ENCODE measurements at regions not wholly inside any gene's neighbourhood (a gene's known extent, or its start where the extent isn't known, plus 50 kb on each side); places are given as distances from the start of the nearest gene placed in this dataset.

GRCh38 chr10:108453166-108453565 lies 1288.7 kb upstream of the SORCS1 start:
- TF ChIP-seq CTCF (conservative IDR thresholded peaks at IDR 0.05; ENCODE audit: low read depth in 2 of 2) (no peak), EZH2 (IDR thresholded peaks at IDR 0.05; ENCODE audit: low read depth, unreplicated experiment) (no peak)

Data from GM23338 (cell line).